Naive thymus-derived CD4-positive, alpha-beta T cell (primary cell): ENCODE measurements at regions not wholly inside any gene's neighbourhood (a gene's known extent, or its start where the extent isn't known, plus 50 kb on each side); places are given as distances from the start of the nearest gene placed in this dataset.
A peak's percentile ranks its signal among the peaks of the same experiment; 100 is the strongest.
"Not testable (repeated sequence)": the region's sequence is repeated elsewhere in the genome, so short reads cannot be mapped to it uniquely, and the experiment has no call there.

ENCODE experiments used
- ATAC-seq: fragments of 150-1000 bp; cut with Tn5 transposase; 2 replicates; pipeline ENCODE4 v1.10.0; 2021; ENCODE audit warnings: mild to moderate bottlenecking, moderate library complexity
- CTCF ChIA-PET: fragments of 350-600 bp; sonication (Branson Sonifier 250); formaldehyde crosslinking; loops from one replicate; lab custom pipeline; 2021; ENCODE audit warnings: antibody characterized with exemption; lab: Charles Lee
- POLR2A ChIA-PET: fragments of 350-600 bp; sonication (Branson Sonifier 250); formaldehyde crosslinking; loops from one replicate; lab custom pipeline; 2021; ENCODE audit warnings: antibody characterized with exemption, inconsistent platforms; lab: Charles Lee
- DNase-seq, 9 donors: peaks; one replicate each; pipeline versions ENCODE4 v3.0.0 to v3.0.0-alpha.2; 2020 to 2022; ENCODE audit warnings: mixed read lengths in 1 of 9
- H3K27ac ChIP-seq: one replicate; pipeline ENCODE4 v1.7.0; 2013; ENCODE audit warnings: mild to moderate bottlenecking, low read depth, low read length, moderate library complexity
- H3K27me3 ChIP-seq, 2 donors: one replicate each; pipeline ENCODE4 v1.7.0; 2013; ENCODE audit warnings: low read length in 2 of 2, mild to moderate bottlenecking in 2 of 2, moderate library complexity in 2 of 2; ENCODE audit not compliant: control insufficient read depth in 2 of 2, insufficient read depth in 2 of 2
- H3K36me3 ChIP-seq, 3 experiments: 1 replicate in 2 of 3; 2 replicates in 1 of 3; pipeline ENCODE4 v1.7.0; 2013; ENCODE audit warnings: low read length in 3 of 3, mild to moderate bottlenecking in 3 of 3, moderate library complexity in 1 of 3; ENCODE audit not compliant: insufficient read depth in 3 of 3, control insufficient read depth in 2 of 3
- H3K4me1 ChIP-seq, 2 donors: one replicate each; pipeline ENCODE4 v1.7.0; 2013; ENCODE audit warnings: low read length in 2 of 2, mild to moderate bottlenecking in 2 of 2, moderate library complexity in 1 of 2; ENCODE audit not compliant: control insufficient read depth in 2 of 2, insufficient read depth in 2 of 2
- H3K4me3 ChIP-seq: 2 replicates; pipeline ENCODE4 v1.7.0; 2013; ENCODE audit warnings: mild to moderate bottlenecking, low read length
- H3K9me3 ChIP-seq, 3 experiments: 1 replicate in 2 of 3; 2 replicates in 1 of 3; pipeline ENCODE4 v1.7.0; 2013; ENCODE audit warnings: low read length in 3 of 3; ENCODE audit not compliant: control insufficient read depth in 2 of 3
- H3K27ac Mint-ChIP-seq, 9 donors: one replicate each; pipeline ENCODE4 v1.8.0; 2020 to 2022; ENCODE audit warnings: mixed read lengths in 9 of 9, mild to moderate bottlenecking in 8 of 9, moderate library complexity in 5 of 9, inconsistent platforms in 2 of 9
- H3K27me3 Mint-ChIP-seq, 5 donors: one replicate each; pipeline ENCODE4 v1.8.0; 2021 to 2022; ENCODE audit warnings: mixed read lengths in 5 of 5, mild to moderate bottlenecking in 1 of 5
- H3K36me3 Mint-ChIP-seq, 5 donors: one replicate each; pipeline ENCODE4 v1.8.0; 2020 to 2022; ENCODE audit warnings: mixed read lengths in 5 of 5, mild to moderate bottlenecking in 3 of 5, inconsistent platforms in 1 of 5
- H3K4me1 Mint-ChIP-seq, 7 donors: one replicate each; pipeline ENCODE4 v1.8.0; 2020 to 2022; ENCODE audit warnings: mixed read lengths in 7 of 7, mild to moderate bottlenecking in 3 of 7, inconsistent platforms in 1 of 7
- H3K4me3 Mint-ChIP-seq, 10 donors: one replicate each; pipeline ENCODE4 v1.8.0; 2020 to 2022; ENCODE audit warnings: mild to moderate bottlenecking in 10 of 10, mixed read lengths in 10 of 10, moderate library complexity in 6 of 10, inconsistent platforms in 2 of 10
- H3K9me3 Mint-ChIP-seq, 11 donors: one replicate each; pipeline ENCODE4 v1.8.0; 2020 to 2022; ENCODE audit warnings: mixed read lengths in 11 of 11, mild to moderate bottlenecking in 4 of 11, inconsistent platforms in 1 of 11, moderate library complexity in 1 of 11
- intact Hi-C, 2 donors: fragments of 100-400 bp; cut with micrococcal nuclease; formaldehyde crosslinking; loops; one replicate each; pipeline ENCODE4 v1.15.1; 2023

GRCh38 chr2:87239558-87240215, 218.0 kb upstream of the PLGLB1 start:
- H3K4me3 ChIP-seq, H3K4me3 Mint-ChIP-seq, H3K36me3 ChIP-seq, H3K4me1 Mint-ChIP-seq, H3K27me3 Mint-ChIP-seq, H3K36me3 Mint-ChIP-seq, H3K27me3 ChIP-seq, H3K27ac ChIP-seq, intact Hi-C loops, H3K27ac Mint-ChIP-seq, DNase-seq, H3K9me3 Mint-ChIP-seq, H3K9me3 ChIP-seq, POLR2A ChIA-PET, CTCF ChIA-PET, H3K4me1 ChIP-seq: not testable (repeated sequence)
- peak; percentile 22 for ATAC-seq

DNA sequence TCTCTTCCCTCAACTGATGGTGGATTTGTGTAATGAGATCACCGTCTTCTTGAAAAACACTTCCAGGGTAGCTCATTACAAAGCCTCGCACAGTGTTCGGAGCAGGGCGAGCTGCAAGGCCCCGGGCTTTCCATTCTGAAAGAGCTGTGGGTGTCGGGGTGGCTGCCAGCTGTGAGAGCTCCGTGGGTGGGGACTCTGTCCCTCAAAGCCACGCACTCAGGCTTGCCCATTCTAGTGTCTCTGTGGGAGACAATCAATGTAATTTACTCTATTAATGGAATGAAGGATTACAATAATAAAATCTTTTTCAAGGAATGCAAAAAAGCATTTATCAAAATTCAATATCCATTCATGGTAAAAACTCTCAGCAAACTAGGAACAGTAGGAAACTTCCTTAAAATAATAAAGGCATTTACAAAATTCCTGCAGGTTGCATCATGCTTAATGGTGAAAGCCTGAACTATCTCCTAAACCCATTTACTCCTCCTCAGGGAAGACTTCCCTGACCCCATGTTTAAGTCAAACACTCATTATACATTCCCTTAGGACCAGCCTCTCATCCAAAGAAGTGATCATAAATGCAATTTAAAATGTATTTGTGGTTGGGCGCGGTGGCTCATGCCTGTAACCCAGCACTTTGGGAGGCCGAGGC, 224.5 kb upstream of the PLGLB1 start:
- H3K36me3 ChIP-seq, H3K36me3 Mint-ChIP-seq, H3K27me3 Mint-ChIP-seq, H3K4me3 ChIP-seq, CTCF ChIA-PET, H3K27ac Mint-ChIP-seq, intact Hi-C loops, ATAC-seq, H3K4me1 ChIP-seq, H3K4me3 Mint-ChIP-seq, H3K27me3 ChIP-seq, H3K27ac ChIP-seq, H3K4me1 Mint-ChIP-seq, H3K9me3 ChIP-seq, POLR2A ChIA-PET, H3K9me3 Mint-ChIP-seq: not testable (repeated sequence)
- DNase-seq: peak in 1 of 9 donors; percentile 27

GRCh38 chr2:87252046-87252445, 230.4 kb upstream of the PLGLB1 start:
- H3K9me3 Mint-ChIP-seq, H3K4me3 ChIP-seq, DNase-seq, H3K4me1 ChIP-seq, H3K4me3 Mint-ChIP-seq, H3K36me3 ChIP-seq, CTCF ChIA-PET, POLR2A ChIA-PET, H3K27me3 ChIP-seq, H3K27ac Mint-ChIP-seq, H3K9me3 ChIP-seq, H3K36me3 Mint-ChIP-seq, ATAC-seq, H3K4me1 Mint-ChIP-seq, H3K27ac ChIP-seq, intact Hi-C loops, H3K27me3 Mint-ChIP-seq: not testable (repeated sequence)

DNA sequence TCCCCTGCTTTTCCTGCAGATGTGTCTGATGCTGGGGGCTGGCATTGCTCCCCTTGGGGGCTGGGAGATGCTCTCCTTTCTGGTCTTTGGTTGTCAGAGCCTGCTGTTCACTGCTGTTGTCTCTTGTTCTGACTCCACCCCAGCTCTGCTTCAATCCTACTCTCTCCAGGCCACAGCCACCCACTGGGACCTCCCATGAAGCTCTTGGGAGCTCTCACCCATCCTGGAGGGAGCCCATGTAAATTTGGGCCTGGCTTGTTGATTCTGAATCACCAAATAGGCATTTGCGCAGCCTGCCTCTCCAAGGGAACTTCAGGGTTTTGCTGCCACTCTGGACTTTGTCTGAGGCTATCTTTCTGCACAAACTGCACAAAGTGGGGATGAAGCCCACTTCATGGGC, 232.9 kb upstream of the PLGLB1 start:
- H3K27ac ChIP-seq, H3K9me3 ChIP-seq, H3K4me1 Mint-ChIP-seq, H3K4me3 Mint-ChIP-seq, POLR2A ChIA-PET, H3K27ac Mint-ChIP-seq, intact Hi-C loops, CTCF ChIA-PET, ATAC-seq, H3K4me3 ChIP-seq, H3K4me1 ChIP-seq, H3K27me3 Mint-ChIP-seq, H3K9me3 Mint-ChIP-seq, H3K27me3 ChIP-seq, DNase-seq, H3K36me3 ChIP-seq, H3K36me3 Mint-ChIP-seq: not testable (repeated sequence)

- H3K27me3 Mint-ChIP-seq, DNase-seq, POLR2A ChIA-PET, ATAC-seq, H3K36me3 ChIP-seq, H3K27ac Mint-ChIP-seq, H3K27me3 ChIP-seq, H3K4me3 Mint-ChIP-seq, H3K27ac ChIP-seq, H3K4me3 ChIP-seq, H3K9me3 ChIP-seq, H3K4me1 ChIP-seq, H3K36me3 Mint-ChIP-seq, H3K9me3 Mint-ChIP-seq, H3K4me1 Mint-ChIP-seq, intact Hi-C loops, CTCF ChIA-PET: not testable (repeated sequence)
Observed at GRCh38 chr2:87255410-87255809, 233.8 kb upstream of the PLGLB1 start.

DNA sequence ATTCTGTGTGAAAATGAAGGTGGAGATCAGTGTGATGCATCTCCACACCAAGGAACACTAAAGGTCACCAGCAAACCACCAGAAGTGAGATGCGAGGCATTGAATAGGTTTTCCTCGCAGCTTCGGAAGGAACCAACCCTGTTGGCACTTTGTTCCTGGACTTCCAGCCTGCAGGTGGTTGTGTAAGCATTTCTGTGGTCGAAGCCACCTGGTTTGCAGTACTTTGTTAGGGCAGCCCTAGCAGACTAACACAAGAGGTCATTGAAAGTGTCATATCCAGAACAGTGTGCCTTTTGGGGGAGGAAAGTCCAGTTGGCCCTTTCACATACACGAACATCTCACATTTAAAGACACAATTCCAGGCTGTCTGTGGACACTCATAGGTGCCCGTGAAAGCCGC, 237.2 kb upstream of the PLGLB1 start:
- H3K4me1 Mint-ChIP-seq: peaks cover 0 to 12% (median 0%) of the 10 kb centered on the region in 7 donors
- H3K9me3 Mint-ChIP-seq, H3K4me1 ChIP-seq, H3K36me3 ChIP-seq, H3K9me3 ChIP-seq, POLR2A ChIA-PET, H3K27me3 Mint-ChIP-seq, H3K36me3 Mint-ChIP-seq, H3K4me3 ChIP-seq, DNase-seq, H3K27ac ChIP-seq, H3K27me3 ChIP-seq, H3K27ac Mint-ChIP-seq, ATAC-seq, intact Hi-C loops, CTCF ChIA-PET, H3K4me3 Mint-ChIP-seq: not testable (repeated sequence)

- intact Hi-C loops, H3K27ac Mint-ChIP-seq, POLR2A ChIA-PET, H3K27me3 Mint-ChIP-seq, H3K27me3 ChIP-seq, H3K36me3 Mint-ChIP-seq, DNase-seq, CTCF ChIA-PET, H3K9me3 ChIP-seq, H3K4me1 ChIP-seq, ATAC-seq, H3K4me3 ChIP-seq, H3K9me3 Mint-ChIP-seq, H3K36me3 ChIP-seq, H3K27ac ChIP-seq: not testable (repeated sequence)
- H3K4me1 Mint-ChIP-seq: peaks cover 0 to 12% (median 0%) of the 10 kb centered on the region in 7 donors
- peak overlapping the region in 1 of 10 donors; percentile 1 for H3K4me3 Mint-ChIP-seq
Observed at GRCh38 chr2:87262184-87262702, 240.6 kb upstream of the PLGLB1 start.
